Astrocyte (in vitro differentiated cells and primary cell): ENCODE measurements at regions not wholly inside any gene's neighbourhood (a gene's known extent, or its start where the extent isn't known, plus 50 kb on each side); places are given as distances from the start of the nearest gene placed in this dataset.

Experiments
- DNase-seq: peaks from one replicate; pipeline ENCODE4 v3.0.0-alpha.2; 2010; ENCODE audit warnings: low read depth
- FAIRE-seq: peaks from 2 replicates; lab custom pipeline; 2011; peaks lifted over from hg19 to GRCh38; lab: Jason Lieb, UNC
- H2AFZ ChIP-seq: 2 replicates; pipeline ENCODE4 v1.6.0; 2012; ENCODE audit warnings: low read depth, low read length, inconsistent platforms
- H3K27ac ChIP-seq: 2 replicates; pipeline ENCODE4 v1.5.1; 2011; ENCODE audit warnings: low read depth, low read length, inconsistent platforms
- H3K27me3 ChIP-seq: 2 replicates; pipeline ENCODE4 v1.6.0; 2011; ENCODE audit warnings: low read length, inconsistent platforms; ENCODE audit not compliant: insufficient read depth
- H3K36me3 ChIP-seq: 2 replicates; pipeline ENCODE4 v1.5.1; 2011; ENCODE audit warnings: low read length, inconsistent platforms; ENCODE audit not compliant: insufficient read depth
- H3K4me1 ChIP-seq: 2 replicates; pipeline ENCODE4 v1.5.1; 2011; ENCODE audit warnings: low read length, inconsistent platforms; ENCODE audit not compliant: insufficient read depth
- H3K4me2 ChIP-seq: 2 replicates; pipeline ENCODE4 v1.6.0; 2012; ENCODE audit warnings: low read length, inconsistent platforms
- H3K4me3 ChIP-seq: 2 replicates; pipeline ENCODE4 v1.5.1; 2011; ENCODE audit warnings: low read depth, mild to moderate bottlenecking, low read length, inconsistent platforms; ENCODE audit not compliant: insufficient read depth
- H3K79me2 ChIP-seq: 2 replicates; pipeline ENCODE4 v1.6.0; 2012; ENCODE audit warnings: mild to moderate bottlenecking, low read length, inconsistent platforms; ENCODE audit not compliant: insufficient read depth
- H3K9ac ChIP-seq: 2 replicates; pipeline ENCODE4 v1.6.0; 2012; ENCODE audit warnings: mild to moderate bottlenecking, low read length, inconsistent platforms
- H3K9me3 ChIP-seq: 2 replicates; pipeline ENCODE4 v1.5.1; 2012; ENCODE audit warnings: low read depth, mild to moderate bottlenecking, low read length, inconsistent platforms; ENCODE audit not compliant: insufficient read depth
- H4K20me1 ChIP-seq: 2 replicates; pipeline ENCODE4 v1.6.0; 2012; ENCODE audit warnings: low read length, inconsistent platforms; ENCODE audit not compliant: insufficient read depth
- H3K27ac Mint-ChIP-seq: one replicate; pipeline ENCODE4 v1.8.0; 2021; ENCODE audit warnings: mild to moderate bottlenecking, mixed read lengths; ENCODE audit not compliant: unreplicated experiment
- H3K27me3 Mint-ChIP-seq: one replicate; pipeline ENCODE4 v1.8.0; 2021; ENCODE audit warnings: low read depth, mixed read lengths; ENCODE audit not compliant: unreplicated experiment
- H3K36me3 Mint-ChIP-seq: one replicate; pipeline ENCODE4 v1.8.0; 2021; ENCODE audit warnings: low read depth, mixed read lengths; ENCODE audit not compliant: unreplicated experiment
- H3K4me1 Mint-ChIP-seq: one replicate; pipeline ENCODE4 v1.8.0; 2021; ENCODE audit warnings: low read depth, mixed read lengths; ENCODE audit not compliant: unreplicated experiment
- H3K4me3 Mint-ChIP-seq: one replicate; pipeline ENCODE4 v1.8.0; 2021; ENCODE audit warnings: mild to moderate bottlenecking, moderate library complexity, mixed read lengths; ENCODE audit not compliant: unreplicated experiment
- H3K9me3 Mint-ChIP-seq: one replicate; pipeline ENCODE4 v1.8.0; 2021; ENCODE audit warnings: mild to moderate bottlenecking, mixed read lengths; ENCODE audit not compliant: unreplicated experiment
- CTCF ChIP-seq: IDR thresholded peaks from 2 replicates; pipeline ENCODE4 v1.5.1; 2011; ENCODE audit warnings: low read depth, mild to moderate bottlenecking, inconsistent platforms, low read length, moderate library complexity; ENCODE audit not compliant: insufficient read depth
- EZH2 ChIP-seq: IDR thresholded peaks from 2 replicates; pipeline ENCODE4 v1.6.1; 2012; ENCODE audit warnings: mild to moderate bottlenecking, low read length, inconsistent platforms; ENCODE audit not compliant: insufficient read depth

- Histone ChIP-seq H3K27me3 (no peaks in the 10 kb centered on the region), H3K9ac (no peak overlapping the region), H2AFZ (no peak overlapping the region), H3K36me3 (no peaks in the 10 kb centered on the region), H3K4me1 (no peaks in the 10 kb centered on the region), H3K9me3 (no peaks in the 10 kb centered on the region), H4K20me1 (no peaks in the 10 kb centered on the region), H3K27ac (no peak overlapping the region), H3K4me3 (no peak overlapping the region), H3K4me2 (no peak overlapping the region), H3K79me2 (no peaks in the 10 kb centered on the region)
- no peak for DNase-seq
- FAIRE-seq = no peak
- H3K27me3 Mint-ChIP-seq = no peaks in the 10 kb centered on the region
- TF ChIP-seq CTCF = no peak
- TF ChIP-seq EZH2 = no peak
- no peaks in the 10 kb centered on the region for H3K4me1 Mint-ChIP-seq
- H3K27ac Mint-ChIP-seq = no peak overlapping the region
- no peak overlapping the region for H3K4me3 Mint-ChIP-seq
- no peaks in the 10 kb centered on the region for H3K36me3 Mint-ChIP-seq
- H3K9me3 Mint-ChIP-seq = peaks cover 4% of the 10 kb centered on the region
Observed at GRCh38 chr5:162786234-162786633, 651.2 kb upstream of the CCNG1 start.

- no peak overlapping the region for H3K4me3 Mint-ChIP-seq
- H3K4me1 Mint-ChIP-seq = no peaks in the 10 kb centered on the region
- no peaks in the 10 kb centered on the region for H3K4me1 ChIP-seq
- no peak overlapping the region for H3K4me3 ChIP-seq
- no peaks in the 10 kb centered on the region for H4K20me1 ChIP-seq
- H3K27ac ChIP-seq = no peak overlapping the region
- H3K27me3 ChIP-seq = no peaks in the 10 kb centered on the region
- H3K9me3 ChIP-seq = no peaks in the 10 kb centered on the region
- no peaks in the 10 kb centered on the region for H3K79me2 ChIP-seq
- no peaks in the 10 kb centered on the region for H3K27me3 Mint-ChIP-seq
- H3K36me3 Mint-ChIP-seq = no peaks in the 10 kb centered on the region
- FAIRE-seq (no peak), DNase-seq (no peak)
- no peaks in the 10 kb centered on the region for H3K36me3 ChIP-seq
- H3K9me3 Mint-ChIP-seq = no peaks in the 10 kb centered on the region
- no peak overlapping the region for H3K9ac ChIP-seq
- H2AFZ ChIP-seq = no peak overlapping the region
- no peak overlapping the region for H3K4me2 ChIP-seq
- no peak overlapping the region for H3K27ac Mint-ChIP-seq
- TF ChIP-seq EZH2 (no peak), CTCF (no peak)
Observed at GRCh38 chr5:162796507-162796906, 640.9 kb upstream of the CCNG1 start.

GRCh38 chr5:162800301-162800700, 637.1 kb upstream of the CCNG1 start:
- FAIRE-seq = no peak

More at GRCh38 chr5:162800301-162800700, 637.1 kb upstream of the CCNG1 start:
- DNase-seq = no peak
- Histone ChIP-seq H3K9ac (no peak overlapping the region), H3K27me3 (no peaks in the 10 kb centered on the region), H3K4me2 (no peak overlapping the region), H3K79me2 (no peaks in the 10 kb centered on the region), H3K4me1 (no peaks in the 10 kb centered on the region), H3K27ac (no peak overlapping the region), H3K9me3 (no peaks in the 10 kb centered on the region), H4K20me1 (no peaks in the 10 kb centered on the region), H3K4me3 (no peak overlapping the region), H3K36me3 (no peaks in the 10 kb centered on the region), H2AFZ (no peak overlapping the region)
- no peak overlapping the region for H3K27ac Mint-ChIP-seq
- TF ChIP-seq EZH2 (no peak), CTCF (no peak)
- H3K4me3 Mint-ChIP-seq = no peak overlapping the region
- no peaks in the 10 kb centered on the region for H3K27me3 Mint-ChIP-seq
- no peaks in the 10 kb centered on the region for H3K36me3 Mint-ChIP-seq
- no peaks in the 10 kb centered on the region for H3K9me3 Mint-ChIP-seq
- no peaks in the 10 kb centered on the region for H3K4me1 Mint-ChIP-seq
